ENCODE measurements at regions not wholly inside any gene's neighbourhood (a gene's known extent, or its start where the extent isn't known, plus 50 kb on each side); places are given as distances from the start of the nearest gene placed in this dataset.

GRCh38 chr1:112836642-112837041 lies 119.4 kb downstream of the SLC16A1 start:
- no peak for TF ChIP-seq CTCF (IDR thresholded peaks at IDR 0.05)

DNA sequence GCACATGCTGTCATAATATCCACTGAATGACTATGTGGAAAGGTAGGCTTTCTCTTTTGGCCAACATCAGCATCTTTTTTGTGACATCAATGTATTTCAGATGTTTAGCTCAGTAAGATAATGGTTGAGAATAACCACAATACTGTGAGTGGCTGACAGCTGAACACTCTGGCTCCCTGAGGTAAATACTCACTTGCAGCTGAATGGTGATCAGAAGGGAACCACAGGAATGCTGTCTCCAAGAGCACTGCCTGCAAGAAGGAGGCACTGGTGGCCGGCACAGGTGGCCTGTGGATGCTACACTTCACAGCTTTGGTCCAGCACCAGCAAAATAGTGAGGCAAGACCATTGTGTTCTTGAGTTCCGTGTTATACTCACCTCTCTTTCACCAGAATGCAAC lies 118.7 kb upstream of the PPM1J start:
- no peak for TF ChIP-seq CTCF (IDR thresholded peaks at IDR 0.05)

DNA sequence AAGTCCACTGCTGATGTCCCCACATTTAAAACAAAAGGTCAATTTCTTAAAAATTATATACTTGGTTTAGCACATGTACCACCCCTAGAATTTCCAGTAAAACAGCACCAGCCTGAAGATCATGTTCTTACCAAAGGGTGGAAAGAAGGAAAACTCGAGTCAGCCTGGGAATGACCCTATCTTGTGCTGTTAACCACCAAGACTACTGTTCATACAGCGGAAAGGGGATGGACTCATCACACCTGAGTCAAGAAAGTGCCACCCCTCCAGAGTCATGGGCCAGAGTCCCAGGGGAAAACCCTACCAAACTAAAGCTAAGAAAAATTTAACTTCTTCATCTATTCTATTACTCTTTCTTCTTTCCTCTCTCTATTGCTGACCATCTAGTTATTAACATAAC lies 113.6 kb upstream of the PPM1J start:
- no peak for TF ChIP-seq CTCF (IDR thresholded peaks at IDR 0.05)

- TF ChIP-seq CTCF (IDR thresholded peaks at IDR 0.05) = no peak
Measured at GRCh38 chr1:112826217-112826944, 111.2 kb upstream of the PPM1J start.

DNA sequence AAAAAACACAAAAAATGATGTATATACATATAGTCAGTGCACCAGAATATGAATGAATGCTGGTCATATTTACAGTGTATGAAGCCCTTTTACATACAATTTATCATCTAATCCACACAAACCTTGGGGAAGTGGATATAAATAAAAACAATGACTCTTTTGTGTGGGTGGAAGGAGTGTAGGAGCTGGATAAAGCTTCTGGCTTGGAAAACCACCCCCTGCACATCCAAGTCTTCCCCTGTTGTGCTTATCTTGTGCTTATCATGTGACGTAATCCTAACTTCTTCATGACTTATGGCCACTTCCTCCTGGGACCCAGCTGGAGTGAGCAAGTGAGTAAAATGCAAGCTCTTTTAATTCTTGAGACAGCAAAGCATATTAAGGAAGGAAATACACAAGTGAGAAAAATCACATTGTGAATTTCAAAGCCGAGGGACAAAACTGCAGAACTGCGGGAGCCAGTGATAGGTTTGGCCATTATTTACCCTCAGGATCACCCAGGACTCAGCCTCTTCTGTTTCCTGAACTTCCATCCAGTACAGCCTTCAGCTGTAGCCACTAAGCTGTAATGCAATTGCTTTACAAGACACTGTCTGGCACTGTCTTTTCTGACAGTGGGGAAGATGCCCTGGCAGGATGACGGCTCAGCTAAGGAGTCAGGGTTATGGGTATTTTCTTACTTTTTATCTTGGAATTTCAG lies 104.0 kb upstream of the PPM1J start:
- no peak for TF ChIP-seq CTCF (IDR thresholded peaks at IDR 0.05)

DNA sequence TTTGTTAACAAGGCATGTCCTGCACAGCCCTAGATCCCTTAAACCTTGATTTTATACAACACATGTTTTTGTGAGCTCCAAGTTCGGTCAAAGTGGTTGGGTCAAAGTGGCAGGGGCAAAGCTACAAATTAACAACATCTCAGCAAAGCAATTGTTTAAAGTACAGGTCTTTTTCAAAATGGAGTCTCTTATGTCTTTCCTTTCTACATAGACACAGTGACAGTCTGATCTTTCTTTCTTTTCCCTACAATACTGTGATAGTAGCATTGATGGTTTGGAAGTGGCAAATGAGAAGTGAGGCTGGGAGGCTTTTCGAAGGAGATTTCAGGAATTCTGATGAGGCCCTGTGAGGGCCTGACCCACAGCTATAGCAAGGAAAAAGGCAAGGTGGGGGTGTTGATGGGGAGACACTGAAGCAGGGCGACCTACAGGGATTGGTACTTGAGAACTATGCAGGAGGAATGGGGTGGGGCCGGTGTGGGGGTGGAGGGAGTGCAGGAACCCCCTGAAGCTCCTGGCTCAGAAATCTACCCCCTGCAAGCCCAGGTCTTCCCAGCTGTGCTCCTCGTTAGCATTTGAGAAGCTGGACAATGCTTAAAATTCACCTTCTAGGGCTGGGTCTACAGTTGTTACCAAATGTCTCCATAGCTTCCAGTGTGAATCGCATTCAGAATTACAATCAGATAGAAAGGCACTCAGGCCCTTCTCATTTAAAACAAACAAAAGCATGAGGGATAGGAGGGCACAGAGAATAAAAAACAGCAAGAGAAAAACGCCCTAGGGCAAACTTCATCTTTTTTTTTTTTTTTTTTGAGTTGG lies 102.6 kb upstream of the PPM1J start:
- no peak for TF ChIP-seq CTCF (IDR thresholded peaks at IDR 0.05)

GRCh38 chr1:112815376-112815775 lies 100.2 kb upstream of the PPM1J start:
- no peak for TF ChIP-seq CTCF (IDR thresholded peaks at IDR 0.05)

All from LNCAP (cell line).